Transverse colon (tissue), 4 donors: ENCODE measurements at regions not wholly inside any gene's neighbourhood (a gene's known extent, or its start where the extent isn't known, plus 50 kb on each side); places are given as distances from the start of the nearest gene placed in this dataset.

Experiments
- DNase-seq: peaks from one replicate; pipeline ENCODE4 v3.0.0-alpha.2; 2019
- H3K27ac ChIP-seq, 4 donors: fragments of 200-600 bp; sonication (generic); 2 replicates each; pipeline ENCODE4 v1.5.1; 2016 to 2018; ENCODE audit warnings: inconsistent platforms in 4 of 4
- H3K27me3 ChIP-seq: fragments of 200-600 bp; sonication (generic); 2 replicates; pipeline ENCODE4 v1.5.1; 2017; ENCODE audit warnings: inconsistent platforms
- H3K36me3 ChIP-seq, 4 donors: fragments of 200-600 bp; sonication (generic); 2 replicates each; pipeline ENCODE4 v1.5.1; 2017 to 2019; ENCODE audit warnings: inconsistent platforms in 4 of 4
- H3K4me1 ChIP-seq, 4 donors: fragments of 200-600 bp; sonication (generic); 2 replicates each; pipeline ENCODE4 v1.5.1; 2017 to 2020; ENCODE audit warnings: inconsistent platforms in 4 of 4
- H3K4me3 ChIP-seq, 4 donors: fragments of 200-600 bp; sonication (generic); 1 replicate in 1 of 4; 2 replicates in 3 of 4; pipeline versions ENCODE4 v1.5.1 to v1.6.1; 2017 to 2019; ENCODE audit warnings: inconsistent platforms in 4 of 4
- H3K9me3 ChIP-seq, 2 donors: fragments of 200-600 bp; sonication (generic); 2 replicates each; pipeline ENCODE4 v1.5.1; 2017 to 2019; ENCODE audit warnings: inconsistent platforms in 2 of 2
- EP300 ChIP-seq: sonication (generic); formaldehyde crosslinking; IDR thresholded peaks from one replicate; pipeline ENCODE4 v1.6.1; 2017; ENCODE audit warnings: antibody characterized with exemption, low read depth
- POLR2A ChIP-seq: fragments of 450-650 bp; IDR thresholded peaks from one replicate; pipeline ENCODE4 v1.6.1; 2016; ENCODE audit warnings: antibody characterized with exemption, mild to moderate bottlenecking, moderate library complexity
- POLR2AphosphoS5 ChIP-seq, 3 donors: sonication (generic); formaldehyde crosslinking; IDR thresholded peaks; one replicate each; pipeline ENCODE4 v1.6.1; 2016; ENCODE audit warnings: antibody characterized with exemption in 3 of 3
- WGBS, 2 donors: methylation state at CpG; one replicate each; pipeline ENCODE4 v1.1.5; 2018; ENCODE audit warnings: low coverage in 1 of 2; 5-methylcytosine and 5-hydroxymethylcytosine counted together
- in situ Hi-C, 4 donors: fragments of 200-750 bp; cut with MboI; loops; one replicate each; pipeline versions ENCODE4 v1.15.0 to v1.15.1; 2017; ENCODE audit warnings: low sequenced_read_pairs in 3 of 4, low pct_ligation_motif_present in 1 of 4, low pct_unique_long_range_greater_than_20kb in 1 of 4
- intact Hi-C: fragments of 100-400 bp; cut with DNase I; formaldehyde crosslinking; loops from one replicate; pipeline ENCODE4 v1.15.1; 2023; ENCODE audit warnings: low total_unique reads
- TF ChIP-seq, protein P1 (sequence below), 5 experiments: fragments of 200-600 bp in 3 of 5; fragments of 450-650 bp in 2 of 5; sonication (generic) in 3 of 5; IDR thresholded peaks; 1 replicate in 2 of 5; 2 replicates in 3 of 5; pipeline ENCODE4 v1.5.1; 2016 to 2017; ENCODE audit warnings: antibody characterized with exemption in 5 of 5, inconsistent platforms in 3 of 5, mild to moderate bottlenecking in 2 of 5, moderate library complexity in 1 of 5

DNA sequence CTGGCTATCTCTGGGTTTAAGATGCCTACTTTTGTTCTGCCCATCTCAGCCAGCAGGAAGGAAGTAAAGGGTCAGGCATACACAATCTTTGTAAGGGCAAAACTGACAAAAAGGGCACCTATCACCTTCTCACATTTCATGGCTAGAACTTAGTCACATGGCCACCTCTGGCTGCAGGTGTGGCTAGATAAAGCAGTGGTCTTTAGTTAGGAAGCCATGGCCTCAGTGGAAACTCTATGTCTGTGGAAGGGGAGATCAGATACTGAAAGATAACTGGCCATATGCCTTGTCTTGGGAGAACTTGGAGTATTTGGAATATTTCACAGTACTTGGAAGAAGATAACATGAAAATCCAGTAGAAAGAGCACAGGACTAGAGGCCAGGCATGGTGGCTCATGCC is 80.7 kb upstream of the TBL1XR1 start:
- H3K36me3 ChIP-seq, result no peaks in the 10 kb centered on the region
- no peaks in the 10 kb centered on the region for H3K27me3 ChIP-seq
- DNase-seq, result no peak
- H3K4me1 ChIP-seq, result peaks cover 0 to 15% (median 8%) of the 10 kb centered on the region in 4 donors
- H3K9me3 ChIP-seq, result no peaks in the 10 kb centered on the region
- in situ Hi-C loops (no loop called here), intact Hi-C loops (no loop called here)
- no peak overlapping the region for H3K27ac ChIP-seq
- H3K4me3 ChIP-seq, result no peak overlapping the region
- no peak for TF ChIP-seq POLR2A
- TF ChIP-seq POLR2AphosphoS5 (IDR thresholded peaks at IDR 0.05), result no peak
- TF ChIP-seq EP300, result no peak
- TF ChIP-seq, protein P1, sequence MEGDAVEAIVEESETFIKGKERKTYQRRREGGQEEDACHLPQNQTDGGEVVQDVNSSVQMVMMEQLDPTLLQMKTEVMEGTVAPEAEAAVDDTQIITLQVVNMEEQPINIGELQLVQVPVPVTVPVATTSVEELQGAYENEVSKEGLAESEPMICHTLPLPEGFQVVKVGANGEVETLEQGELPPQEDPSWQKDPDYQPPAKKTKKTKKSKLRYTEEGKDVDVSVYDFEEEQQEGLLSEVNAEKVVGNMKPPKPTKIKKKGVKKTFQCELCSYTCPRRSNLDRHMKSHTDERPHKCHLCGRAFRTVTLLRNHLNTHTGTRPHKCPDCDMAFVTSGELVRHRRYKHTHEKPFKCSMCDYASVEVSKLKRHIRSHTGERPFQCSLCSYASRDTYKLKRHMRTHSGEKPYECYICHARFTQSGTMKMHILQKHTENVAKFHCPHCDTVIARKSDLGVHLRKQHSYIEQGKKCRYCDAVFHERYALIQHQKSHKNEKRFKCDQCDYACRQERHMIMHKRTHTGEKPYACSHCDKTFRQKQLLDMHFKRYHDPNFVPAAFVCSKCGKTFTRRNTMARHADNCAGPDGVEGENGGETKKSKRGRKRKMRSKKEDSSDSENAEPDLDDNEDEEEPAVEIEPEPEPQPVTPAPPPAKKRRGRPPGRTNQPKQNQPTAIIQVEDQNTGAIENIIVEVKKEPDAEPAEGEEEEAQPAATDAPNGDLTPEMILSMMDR (IDR thresholded peaks at IDR 0.05), result no peak

DNA sequence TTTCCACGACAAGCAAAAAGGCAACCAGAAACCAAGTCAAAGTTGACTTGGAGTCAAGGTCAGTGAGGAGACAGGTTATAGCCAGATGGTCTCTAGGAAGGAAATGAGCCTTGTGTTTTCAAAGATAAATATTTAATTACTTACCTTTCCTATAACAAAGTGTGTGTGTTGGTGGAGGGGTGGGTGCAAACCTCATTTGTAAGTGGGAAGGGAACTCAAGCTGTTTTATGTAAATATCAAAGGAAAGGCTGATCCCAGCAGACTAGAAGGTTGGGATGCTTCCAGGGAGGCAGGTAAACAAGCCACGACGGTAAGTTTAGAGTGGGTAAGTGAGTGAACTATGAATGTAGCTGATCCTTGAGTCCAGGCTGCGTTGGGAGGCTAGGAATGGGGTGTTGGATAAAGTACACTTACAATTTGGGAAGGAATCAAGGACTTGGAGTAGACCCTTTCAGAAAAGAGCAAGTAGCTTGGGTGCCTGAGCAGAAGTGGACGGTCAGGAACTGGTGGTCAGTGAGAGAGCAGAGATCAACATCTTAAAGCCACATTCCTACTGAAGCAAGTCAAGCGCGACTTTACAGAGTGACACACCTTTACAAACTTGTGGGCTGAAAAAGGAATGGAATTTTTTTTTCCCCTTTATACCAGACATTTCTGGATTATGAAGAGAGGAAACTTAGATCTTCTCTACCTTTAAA is 82.0 kb upstream of the TBL1XR1 start:
- DNase-seq, result no peak
- in situ Hi-C loops, result no loop called here
- intact Hi-C loops, result no loop called here
- no peak overlapping the region for H3K4me3 ChIP-seq
- peaks cover 3 to 18% (median 11%) of the 10 kb centered on the region in 4 donors for H3K4me1 ChIP-seq
- H3K9me3 ChIP-seq, result no peaks in the 10 kb centered on the region
- H3K36me3 ChIP-seq, result no peaks in the 10 kb centered on the region
- no peak for TF ChIP-seq POLR2AphosphoS5 (IDR thresholded peaks at IDR 0.05)
- TF ChIP-seq, protein P1 (IDR thresholded peaks at IDR 0.05), result no peak
- TF ChIP-seq EP300, result no peak
- H3K27ac ChIP-seq, result peak overlapping the region in 3 of 4 donors; percentile 15 to 54 (median 50)
- WGBS, 2 donors, result 69 to 74% methylated on average over 5 to 7 of the region's 7 CpGs
- H3K27me3 ChIP-seq, result no peaks in the 10 kb centered on the region

DNA sequence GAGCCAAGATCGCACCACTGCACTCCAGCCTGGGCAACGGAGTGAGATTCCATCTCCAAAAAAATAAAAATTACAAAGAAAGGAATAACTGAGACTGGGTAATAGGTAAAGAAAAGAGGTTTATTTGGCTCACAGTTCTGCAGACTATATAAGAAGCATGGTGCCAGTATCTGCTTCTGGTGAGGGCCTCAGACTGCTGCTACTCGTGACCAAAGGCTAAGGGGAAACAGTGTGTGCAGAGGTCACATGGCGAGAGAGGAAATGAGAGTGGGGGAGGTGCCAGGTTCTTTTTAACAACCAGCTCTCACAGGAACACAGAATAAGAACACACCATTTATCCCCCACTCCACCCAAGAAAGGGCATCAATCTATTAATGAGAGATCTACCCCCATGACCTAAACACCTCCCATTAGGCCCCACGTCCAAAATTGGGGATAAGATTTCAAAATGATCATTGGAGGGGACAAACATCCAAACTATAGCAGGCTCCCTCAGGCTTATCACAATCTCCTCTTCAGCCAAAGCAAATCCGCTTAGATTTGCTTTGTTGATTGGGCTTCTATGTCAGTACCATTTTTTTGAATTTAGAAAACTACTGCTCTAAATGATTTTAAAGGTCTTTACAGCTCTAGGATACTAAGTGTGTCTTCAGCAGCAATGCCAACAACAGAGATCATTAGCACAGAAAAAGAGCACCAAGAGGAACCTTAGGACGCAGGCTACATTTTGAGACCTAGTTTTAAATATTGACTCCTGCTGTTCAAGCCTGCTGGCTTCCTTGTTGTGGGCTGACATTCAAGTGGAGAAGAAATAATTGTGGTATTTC is 84.2 kb upstream of the TBL1XR1 start:
- H3K36me3 ChIP-seq, result no peaks in the 10 kb centered on the region
- in situ Hi-C loops, result no loop called here
- H3K27me3 ChIP-seq, result no peaks in the 10 kb centered on the region
- H3K4me1 ChIP-seq, result peaks cover 3 to 35% (median 19%) of the 10 kb centered on the region in 4 donors
- H3K4me3 ChIP-seq, result no peak overlapping the region
- intact Hi-C loops, result no loop called here
- peak overlapping the region; percentile 1 to 48 (median 38) for H3K27ac ChIP-seq
- DNase-seq, result no peak
- TF ChIP-seq POLR2A (no peak), EP300 (no peak), POLR2AphosphoS5 (IDR thresholded peaks at IDR 0.05) (no peak)
- TF ChIP-seq, protein P1 (IDR thresholded peaks at IDR 0.05), result no peak
- no peaks in the 10 kb centered on the region for H3K9me3 ChIP-seq
- WGBS, 2 donors, result 73 to 76% methylated on average over 5 to 7 of the region's 7 CpGs

DNA sequence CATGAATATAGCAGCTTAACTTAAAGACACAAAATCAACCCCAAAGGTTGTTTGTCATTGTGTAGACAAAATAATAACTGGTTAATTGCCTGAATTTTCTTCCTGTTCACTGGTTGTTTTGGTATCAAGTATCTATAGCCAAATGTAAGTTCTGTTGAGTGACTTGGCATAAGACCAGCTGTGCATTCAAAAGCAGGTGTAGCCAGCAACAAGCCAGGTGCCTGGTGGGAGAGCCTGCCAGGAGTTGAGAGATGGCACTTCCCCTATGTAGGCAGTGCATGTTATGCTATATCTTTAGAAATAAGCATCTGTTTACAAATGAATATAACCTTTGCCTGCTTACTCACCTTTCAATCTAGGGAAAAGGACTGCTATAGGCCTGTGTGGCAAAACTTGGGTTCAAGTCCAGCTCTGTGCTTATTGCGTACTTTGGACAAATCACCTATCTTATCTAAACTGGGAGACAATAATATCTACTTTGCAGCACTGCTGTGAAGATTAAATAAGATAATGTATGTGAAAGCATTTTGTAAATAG is 84.9 kb upstream of the TBL1XR1 start:
- Histone ChIP-seq H3K4me1 (peaks cover 3 to 42% (median 22%) of the 10 kb centered on the region in 4 donors), H3K27me3 (no peaks in the 10 kb centered on the region), H3K27ac (peak overlapping the region; percentile 1 to 48 (median 38)), H3K36me3 (no peaks in the 10 kb centered on the region), H3K9me3 (no peaks in the 10 kb centered on the region), H3K4me3 (no peak overlapping the region)
- peak; percentile 35 for DNase-seq
- TF ChIP-seq POLR2AphosphoS5 (IDR thresholded peaks at IDR 0.05) (peak in 1 of 3 donors; percentile 39), EP300 (no peak), POLR2A (no peak)
- TF ChIP-seq, protein P1 (IDR thresholded peaks at IDR 0.05), result no peak
- in situ Hi-C loops, result no loop called here
- WGBS, 2 donors, result 59 to 75% methylated on average over 1 of the region's 1 CpG
- intact Hi-C loops, result no loop called here
